ENCODE measurements at regions not wholly inside any gene's neighbourhood (a gene's known extent, or its start where the extent isn't known, plus 50 kb on each side); places are given as distances from the start of the nearest gene placed in this dataset.

- Histone ChIP-seq H3K27me3 (ENCODE audit: insufficient read depth, low read length) (no peaks in the 10 kb centered on the region), H4K20me1 (ENCODE audit: insufficient read depth, low read length) (no peaks in the 10 kb centered on the region), H3K79me2 (ENCODE audit: insufficient read depth, low read length) (no peaks in the 10 kb centered on the region), H3K9me2 (ENCODE audit: low read depth, low read length) (no peaks in the 10 kb centered on the region), H3K9me3 (ENCODE audit: low read length) (no peaks in the 10 kb centered on the region), H2AFZ (ENCODE audit: low read length) (no peak overlapping the region), H3K4me1 (ENCODE audit: insufficient read depth, low read length, severe bottlenecking) (peaks cover 4% of the 10 kb centered on the region), H3K36me3 (ENCODE audit: insufficient read depth, low read length) (no peaks in the 10 kb centered on the region), H3K4me2 (ENCODE audit: low read length) (no peak overlapping the region), H3K4me3 (ENCODE audit: low read depth, low read length, poor library complexity, severe bottlenecking) (no peak overlapping the region), H3F3A (ENCODE audit: insufficient read depth, low read length) (no peaks in the 10 kb centered on the region), H3K27ac (ENCODE audit: low read depth, low read length, poor library complexity, severe bottlenecking) (no peak overlapping the region), H3K9ac (ENCODE audit: low read length) (no peak overlapping the region)
- no peak for TF ChIP-seq EZH2 (IDR thresholded peaks at IDR 0.05; ENCODE audit: borderline replicate concordance, low read length)
- TF ChIP-seq CTCF (IDR thresholded peaks at IDR 0.05; ENCODE audit: low read length), result no peak
These were observed 104.7 kb upstream of the SORBS2 start for GRCh38 chr4:185916683-185917082.

- H3K79me2 ChIP-seq (ENCODE audit: insufficient read depth, low read length), result no peaks in the 10 kb centered on the region
- no peaks in the 10 kb centered on the region for H3K27me3 ChIP-seq (ENCODE audit: insufficient read depth, low read length)
- no peaks in the 10 kb centered on the region for H3K9me2 ChIP-seq (ENCODE audit: low read depth, low read length)
- H3K4me1 ChIP-seq (ENCODE audit: insufficient read depth, low read length, severe bottlenecking), result peaks cover 4% of the 10 kb centered on the region
- H2AFZ ChIP-seq (ENCODE audit: low read length), result no peak overlapping the region
- H3K27ac ChIP-seq (ENCODE audit: low read depth, low read length, poor library complexity, severe bottlenecking), result no peak overlapping the region
- TF ChIP-seq CTCF (IDR thresholded peaks at IDR 0.05; ENCODE audit: low read length) (no peak), EZH2 (IDR thresholded peaks at IDR 0.05; ENCODE audit: borderline replicate concordance, low read length) (no peak)
- H4K20me1 ChIP-seq (ENCODE audit: insufficient read depth, low read length), result no peaks in the 10 kb centered on the region
- H3F3A ChIP-seq (ENCODE audit: insufficient read depth, low read length), result no peaks in the 10 kb centered on the region
- no peak overlapping the region for H3K4me3 ChIP-seq (ENCODE audit: low read depth, low read length, poor library complexity, severe bottlenecking)
- no peak overlapping the region for H3K4me2 ChIP-seq (ENCODE audit: low read length)
- no peaks in the 10 kb centered on the region for H3K9me3 ChIP-seq (ENCODE audit: low read length)
- no peaks in the 10 kb centered on the region for H3K36me3 ChIP-seq (ENCODE audit: insufficient read depth, low read length)
- H3K9ac ChIP-seq (ENCODE audit: low read length), result no peak overlapping the region
These were observed 107.1 kb upstream of the SORBS2 start for GRCh38 chr4:185919107-185919506.

DNA sequence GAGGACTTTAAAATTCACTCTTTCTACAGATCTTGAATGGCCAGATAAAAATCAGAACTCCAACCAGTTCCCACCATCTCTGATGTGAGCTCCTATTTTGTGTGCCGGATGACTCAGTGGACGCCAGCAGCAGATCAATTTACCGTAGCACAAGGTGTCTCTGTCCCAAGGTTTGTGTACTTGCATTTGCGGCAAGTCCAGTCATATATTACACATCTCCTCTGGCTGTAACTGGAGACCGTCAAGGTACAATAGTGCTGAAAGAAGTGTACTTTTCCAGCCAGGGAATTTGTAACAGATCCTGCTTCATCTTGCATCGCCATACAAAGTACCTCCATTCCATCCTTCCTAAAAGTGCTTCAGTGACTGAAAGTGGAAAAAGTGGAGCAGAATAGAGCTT lies 108.2 kb upstream of the SORBS2 start:
- Histone ChIP-seq H3F3A (ENCODE audit: insufficient read depth, low read length) (no peaks in the 10 kb centered on the region), H3K79me2 (ENCODE audit: insufficient read depth, low read length) (no peaks in the 10 kb centered on the region), H3K4me3 (ENCODE audit: low read depth, low read length, poor library complexity, severe bottlenecking) (no peak overlapping the region), H3K9ac (ENCODE audit: low read length) (no peak overlapping the region), H2AFZ (ENCODE audit: low read length) (no peak overlapping the region), H3K4me2 (ENCODE audit: low read length) (no peak overlapping the region), H3K9me3 (ENCODE audit: low read length) (no peaks in the 10 kb centered on the region), H3K4me1 (ENCODE audit: insufficient read depth, low read length, severe bottlenecking) (peaks cover 4% of the 10 kb centered on the region), H3K36me3 (ENCODE audit: insufficient read depth, low read length) (no peaks in the 10 kb centered on the region), H3K27me3 (ENCODE audit: insufficient read depth, low read length) (no peaks in the 10 kb centered on the region), H3K27ac (ENCODE audit: low read depth, low read length, poor library complexity, severe bottlenecking) (no peak overlapping the region), H4K20me1 (ENCODE audit: insufficient read depth, low read length) (no peaks in the 10 kb centered on the region), H3K9me2 (ENCODE audit: low read depth, low read length) (no peaks in the 10 kb centered on the region)
- TF ChIP-seq CTCF (IDR thresholded peaks at IDR 0.05; ENCODE audit: low read length) (no peak), EZH2 (IDR thresholded peaks at IDR 0.05; ENCODE audit: borderline replicate concordance, low read length) (no peak)

Data from OCI-LY1 (cell line).